BJ (cell line): ENCODE measurements at regions not wholly inside any gene's neighbourhood (a gene's known extent, or its start where the extent isn't known, plus 50 kb on each side); places are given as distances from the start of the nearest gene placed in this dataset.

Experiments
- CTCF ChIA-PET: fragments of 350-600 bp; formaldehyde crosslinking; extraction: SDS; loops from one replicate; lab custom pipeline; 2021; ENCODE audit warnings: antibody characterized with exemption, inconsistent platforms; lab: Yijun Ruan, JAX
- POLR2A ChIA-PET: fragments of 300-600 bp; sonication (Branson Sonifier 250); formaldehyde crosslinking; extraction: SDS; loops from one replicate; lab custom pipeline; 2021; ENCODE audit warnings: antibody characterized with exemption; lab: Charles Lee
- DNase-seq: peaks from one replicate; pipeline ENCODE4 v3.0.0-alpha.2; 2011; ENCODE audit warnings: low read depth
- H3K27me3 ChIP-seq: 2 replicates; pipeline ENCODE4 v1.6.0; 2011; ENCODE audit warnings: low read length; ENCODE audit not compliant: control insufficient read depth, insufficient read depth
- H3K36me3 ChIP-seq: 2 replicates; pipeline ENCODE4 v1.5.1; 2011; ENCODE audit warnings: low read length; ENCODE audit not compliant: control insufficient read depth, insufficient read depth
- H3K4me3 ChIP-seq: 2 replicates; pipeline ENCODE4 v1.5.1; 2011; ENCODE audit warnings: low read depth, mild to moderate bottlenecking, control low read depth, low read length
- TF ChIP-seq, protein P1 (sequence below): IDR thresholded peaks from 2 replicates; pipeline ENCODE4 v1.5.1; 2011; ENCODE audit warnings: low read depth, mild to moderate bottlenecking, control low read depth, inconsistent platforms, low read length, moderate library complexity; ENCODE audit not compliant: insufficient read depth

DNA sequence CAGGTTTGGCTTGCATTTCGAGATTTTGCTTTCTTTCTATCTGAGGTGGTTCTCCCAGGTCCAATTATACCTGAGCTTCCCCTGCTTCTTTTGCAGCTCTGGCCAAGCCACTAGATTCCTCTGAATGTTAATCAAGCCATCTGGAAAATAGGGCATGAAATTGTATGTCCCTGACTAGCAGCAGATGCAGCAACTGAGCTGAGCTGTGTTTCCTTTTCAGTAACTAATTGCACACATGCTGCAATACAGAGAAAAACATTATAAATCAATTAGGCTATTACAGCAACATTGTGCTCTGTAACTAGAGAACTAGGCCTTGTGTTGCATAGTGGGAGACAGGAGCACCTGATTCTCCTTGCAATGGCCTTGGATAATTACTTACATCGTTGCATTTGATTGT lies 408.3 kb downstream of the ETS1 start:
- ChIA-PET CTCF (interaction anchor here (0.7 to 2.0 kb wide), 7 partner anchors 20 to 652 kb away, joined by 3 to 6 read pairs (median 3); no protein-coding TSS in a partner anchor), POLR2A (interaction anchor here (0.6 kb wide), 1 partner anchor 120 kb away, joined by 3 read pairs; no protein-coding TSS in a partner anchor)
- Histone ChIP-seq H3K27me3 (no peaks in the 10 kb centered on the region), H3K4me3 (no peak overlapping the region), H3K36me3 (no peaks in the 10 kb centered on the region)
- TF ChIP-seq, protein P1, sequence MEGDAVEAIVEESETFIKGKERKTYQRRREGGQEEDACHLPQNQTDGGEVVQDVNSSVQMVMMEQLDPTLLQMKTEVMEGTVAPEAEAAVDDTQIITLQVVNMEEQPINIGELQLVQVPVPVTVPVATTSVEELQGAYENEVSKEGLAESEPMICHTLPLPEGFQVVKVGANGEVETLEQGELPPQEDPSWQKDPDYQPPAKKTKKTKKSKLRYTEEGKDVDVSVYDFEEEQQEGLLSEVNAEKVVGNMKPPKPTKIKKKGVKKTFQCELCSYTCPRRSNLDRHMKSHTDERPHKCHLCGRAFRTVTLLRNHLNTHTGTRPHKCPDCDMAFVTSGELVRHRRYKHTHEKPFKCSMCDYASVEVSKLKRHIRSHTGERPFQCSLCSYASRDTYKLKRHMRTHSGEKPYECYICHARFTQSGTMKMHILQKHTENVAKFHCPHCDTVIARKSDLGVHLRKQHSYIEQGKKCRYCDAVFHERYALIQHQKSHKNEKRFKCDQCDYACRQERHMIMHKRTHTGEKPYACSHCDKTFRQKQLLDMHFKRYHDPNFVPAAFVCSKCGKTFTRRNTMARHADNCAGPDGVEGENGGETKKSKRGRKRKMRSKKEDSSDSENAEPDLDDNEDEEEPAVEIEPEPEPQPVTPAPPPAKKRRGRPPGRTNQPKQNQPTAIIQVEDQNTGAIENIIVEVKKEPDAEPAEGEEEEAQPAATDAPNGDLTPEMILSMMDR, result no peak
- DNase-seq, result no peak

DNA sequence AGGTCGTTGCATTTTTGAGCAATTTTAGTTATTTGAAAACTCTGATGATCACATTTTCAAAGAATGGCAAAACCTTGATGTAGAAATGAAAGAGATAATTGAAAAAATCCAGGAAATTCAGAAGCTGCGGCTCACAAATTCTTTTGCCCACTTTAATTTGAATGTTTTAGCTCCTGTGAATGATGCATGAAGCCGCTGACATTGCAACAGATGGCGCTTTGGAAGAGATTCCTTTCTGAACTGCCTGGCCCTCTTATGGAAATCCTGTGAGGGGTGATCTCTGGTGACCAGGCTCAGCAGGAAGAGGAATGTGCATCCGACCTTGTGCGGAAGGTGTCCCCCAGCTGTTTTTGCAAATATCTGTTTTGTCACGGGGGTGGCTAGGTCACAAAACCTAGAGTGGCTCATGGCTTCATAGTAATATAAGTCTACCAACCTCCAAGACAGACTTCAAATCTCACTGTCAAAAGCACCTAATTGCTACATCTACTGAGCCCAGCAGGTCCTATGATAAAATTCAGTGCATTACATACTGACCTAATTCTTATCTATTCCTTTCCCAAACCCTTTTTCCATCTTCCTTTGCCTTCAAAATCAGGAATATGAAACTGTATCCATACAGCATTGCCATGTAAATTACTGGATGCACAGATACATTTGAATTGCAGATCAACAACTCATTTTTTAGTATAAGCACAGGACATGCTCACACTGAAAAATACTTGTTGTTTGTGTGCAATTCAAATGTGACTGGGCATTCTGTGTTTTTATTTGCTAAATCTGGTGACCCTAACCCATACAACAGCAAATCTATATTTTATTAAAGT lies 412.7 kb downstream of the ETS1 start:
- ChIA-PET CTCF (interaction anchor here (0.8 to 10.5 kb wide), 8 partner anchors 13 to 788 kb away, joined by 3 to 116 read pairs (median 6); no protein-coding TSS in a partner anchor), POLR2A (interaction anchor here (0.6 kb wide), 1 partner anchor 16 kb away, joined by 3 read pairs; no protein-coding TSS in a partner anchor)
- TF ChIP-seq, protein P1, result no peak
- H3K4me3 ChIP-seq, result no peak overlapping the region
- DNase-seq, result peak; percentile 54
- no peaks in the 10 kb centered on the region for H3K27me3 ChIP-seq
- no peaks in the 10 kb centered on the region for H3K36me3 ChIP-seq

DNA sequence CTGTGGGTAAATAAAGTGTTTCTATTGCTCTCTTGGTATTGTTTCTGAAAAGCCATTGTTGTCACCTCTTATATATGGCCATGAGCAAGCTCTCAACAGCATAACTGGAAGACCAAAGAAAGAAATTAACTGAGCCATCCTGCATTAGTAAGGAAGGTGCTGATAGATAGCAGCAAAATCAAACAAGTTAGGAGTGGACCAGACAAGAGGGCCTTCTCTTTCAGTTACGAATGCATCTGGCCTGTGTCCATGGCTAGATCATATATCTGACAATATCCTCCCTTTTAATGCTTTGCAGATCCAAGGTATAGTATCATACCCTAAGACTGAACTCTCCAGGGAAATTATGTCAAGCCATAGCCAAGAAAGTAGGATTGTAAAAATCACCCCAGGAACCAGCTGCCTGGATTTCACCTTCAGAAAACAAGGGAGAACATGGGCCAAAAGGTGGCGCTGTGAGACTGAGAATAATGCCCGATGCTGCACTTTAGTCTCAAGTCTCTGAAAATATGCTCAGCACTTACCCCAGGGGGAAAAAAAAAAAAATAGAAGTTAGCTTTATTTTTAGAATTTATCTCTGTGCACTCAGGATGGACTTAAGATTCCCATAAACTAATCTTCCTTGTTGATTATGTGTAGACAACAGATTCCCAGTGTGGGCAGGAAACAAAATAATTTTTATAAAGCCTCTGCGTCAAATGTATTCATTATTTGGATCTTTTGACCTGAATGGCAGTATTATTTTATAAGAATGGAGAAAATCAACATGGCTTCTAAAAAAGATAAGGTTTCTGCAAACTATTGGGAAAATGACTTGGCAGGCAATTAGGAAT lies 415.1 kb downstream of the ETS1 start:
- ChIA-PET CTCF (interaction anchor here (0.5 to 10.5 kb wide), 41 partner anchors 8 to 784 kb away, joined by 3 to 116 read pairs (median 4); no protein-coding TSS in a partner anchor), POLR2A (interaction anchor here (0.7 kb wide), 1 partner anchor 461 kb away, joined by 3 read pairs; no protein-coding TSS in a partner anchor)
- H3K36me3 ChIP-seq, result no peaks in the 10 kb centered on the region
- TF ChIP-seq, protein P1, result peak; percentile 78
- H3K4me3 ChIP-seq, result no peak overlapping the region
- DNase-seq, result peak; percentile 44
- no peaks in the 10 kb centered on the region for H3K27me3 ChIP-seq

DNA sequence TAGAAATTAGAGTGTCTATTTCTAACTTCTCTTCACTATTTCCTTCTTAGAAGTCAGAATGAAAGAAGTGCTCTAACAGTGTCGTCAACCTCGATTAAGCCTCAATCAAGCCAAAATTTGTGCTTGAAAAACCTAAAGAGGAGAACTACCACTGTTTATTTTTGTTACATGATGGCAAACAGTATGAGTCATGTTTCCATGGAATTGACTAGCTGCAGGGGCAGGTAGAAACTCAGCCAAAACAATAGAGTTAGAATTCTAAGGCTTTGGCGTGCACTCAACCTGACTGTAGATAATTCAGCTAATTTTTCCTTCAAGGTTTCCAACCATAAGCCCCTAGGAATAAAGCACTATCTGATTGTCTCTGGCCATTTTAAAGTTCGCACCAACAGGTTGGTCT lies 415.9 kb downstream of the ETS1 start:
- POLR2A ChIA-PET, result no interaction called here
- no peak overlapping the region for H3K4me3 ChIP-seq
- no peak for DNase-seq
- TF ChIP-seq, protein P1, result no peak
- H3K27me3 ChIP-seq, result no peaks in the 10 kb centered on the region
- H3K36me3 ChIP-seq, result no peaks in the 10 kb centered on the region
- CTCF ChIA-PET, result interaction anchor here (0.5 to 10.5 kb wide), 20 partner anchors 9 to 785 kb away, joined by 3 to 116 read pairs (median 5); no protein-coding TSS in a partner anchor
